ENCODE measurements at regions not wholly inside any gene's neighbourhood (a gene's known extent, or its start where the extent isn't known, plus 50 kb on each side); places are given as distances from the start of the nearest gene placed in this dataset.

DNA sequence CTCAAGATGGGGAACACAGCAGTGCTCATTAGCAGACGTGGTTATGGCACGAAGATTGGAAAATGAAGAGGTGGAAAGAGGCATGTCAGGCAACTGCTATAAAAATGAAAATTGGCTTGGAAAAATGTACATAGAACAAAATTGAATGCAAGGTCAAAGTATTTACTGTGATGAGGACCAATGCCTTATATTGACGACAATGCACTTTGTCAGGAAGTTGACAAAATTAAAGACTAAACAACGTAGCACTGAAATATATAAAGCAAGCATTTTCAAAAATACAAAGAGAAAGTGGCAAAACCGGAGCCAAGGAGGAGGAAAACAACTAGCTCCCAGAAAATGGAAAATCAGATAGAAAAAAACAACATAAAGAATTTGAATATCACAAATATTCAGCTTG lies 113.7 kb upstream of the SGCG start:
- no peaks in the 10 kb centered on the region for H3K27me3 Mint-ChIP-seq (ENCODE audit: low read depth)
- H3K4me1 Mint-ChIP-seq = peaks cover 4% of the 10 kb centered on the region

DNA sequence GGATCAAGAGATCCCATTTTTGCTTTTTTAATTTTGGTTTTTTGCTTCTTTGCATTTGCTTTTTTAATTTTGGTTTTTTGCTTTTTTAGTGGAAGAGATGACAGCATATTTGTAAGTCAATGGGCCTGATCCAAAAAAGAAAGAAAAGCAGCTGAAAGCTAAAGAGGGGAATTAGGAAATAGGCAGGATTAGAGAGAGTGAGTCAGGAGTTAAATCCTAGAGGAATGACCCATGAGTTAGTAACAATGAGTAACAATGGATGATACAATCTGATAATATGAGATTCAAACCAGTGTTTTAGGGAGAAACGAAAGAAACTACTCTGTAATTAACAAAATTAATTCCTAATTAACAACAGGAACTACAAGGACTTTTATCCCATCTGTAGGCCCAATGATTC lies 111.2 kb upstream of the SGCG start:
- TF ChIP-seq CTCF (IDR thresholded peaks at IDR 0.05; ENCODE audit: unreplicated experiment) = no peak
- H3K27ac Mint-ChIP-seq = peak overlapping the region; percentile 32
- no peak for DNase-seq (ENCODE audit: low spot score in 2 of 2, unreplicated experiment in 2 of 2)
- H3K9me3 Mint-ChIP-seq = peaks cover 20% of the 10 kb centered on the region
- H3K4me1 Mint-ChIP-seq = peaks cover 11% of the 10 kb centered on the region
- no peaks in the 10 kb centered on the region for H3K27me3 Mint-ChIP-seq (ENCODE audit: low read depth)
- H3K4me3 Mint-ChIP-seq = no peak overlapping the region
- H3K36me3 Mint-ChIP-seq = peaks cover 2% of the 10 kb centered on the region

More for the DNA sequence above, 113.7 kb upstream of the SGCG start:
- H3K4me3 Mint-ChIP-seq = no peak overlapping the region
- TF ChIP-seq CTCF (IDR thresholded peaks at IDR 0.05; ENCODE audit: unreplicated experiment) = no peak
- peaks cover 2% of the 10 kb centered on the region for H3K36me3 Mint-ChIP-seq
- no peak for DNase-seq (ENCODE audit: low spot score in 2 of 2, unreplicated experiment in 2 of 2)
- no peak overlapping the region for H3K27ac Mint-ChIP-seq
- H3K9me3 Mint-ChIP-seq = peaks cover 20% of the 10 kb centered on the region

- no peak for TF ChIP-seq CTCF (IDR thresholded peaks at IDR 0.05; ENCODE audit: unreplicated experiment)
- Mint-ChIP-seq H3K27ac (no peak overlapping the region), H3K4me3 (no peak overlapping the region), H3K27me3 (ENCODE audit: low read depth) (no peaks in the 10 kb centered on the region), H3K4me1 (peaks cover 6% of the 10 kb centered on the region), H3K36me3 (peaks cover 2% of the 10 kb centered on the region), H3K9me3 (peaks cover 20% of the 10 kb centered on the region)
- DNase-seq (ENCODE audit: low spot score in 2 of 2, unreplicated experiment in 2 of 2) = no peak
Measured at GRCh38 chr13:23074075-23074828, 106.5 kb upstream of the SGCG start.

GRCh38 chr13:23081220-23081619 lies 99.6 kb upstream of the SGCG start:
- no peaks in the 10 kb centered on the region for H3K9me3 Mint-ChIP-seq
- H3K4me1 Mint-ChIP-seq = no peaks in the 10 kb centered on the region
- no peaks in the 10 kb centered on the region for H3K27me3 Mint-ChIP-seq (ENCODE audit: low read depth)
- TF ChIP-seq CTCF (IDR thresholded peaks at IDR 0.05; ENCODE audit: unreplicated experiment) = no peak
- no peak overlapping the region for H3K27ac Mint-ChIP-seq
- no peak overlapping the region for H3K4me3 Mint-ChIP-seq
- no peak for DNase-seq (ENCODE audit: low spot score in 2 of 2, unreplicated experiment in 2 of 2)
- no peaks in the 10 kb centered on the region for H3K36me3 Mint-ChIP-seq

DNA sequence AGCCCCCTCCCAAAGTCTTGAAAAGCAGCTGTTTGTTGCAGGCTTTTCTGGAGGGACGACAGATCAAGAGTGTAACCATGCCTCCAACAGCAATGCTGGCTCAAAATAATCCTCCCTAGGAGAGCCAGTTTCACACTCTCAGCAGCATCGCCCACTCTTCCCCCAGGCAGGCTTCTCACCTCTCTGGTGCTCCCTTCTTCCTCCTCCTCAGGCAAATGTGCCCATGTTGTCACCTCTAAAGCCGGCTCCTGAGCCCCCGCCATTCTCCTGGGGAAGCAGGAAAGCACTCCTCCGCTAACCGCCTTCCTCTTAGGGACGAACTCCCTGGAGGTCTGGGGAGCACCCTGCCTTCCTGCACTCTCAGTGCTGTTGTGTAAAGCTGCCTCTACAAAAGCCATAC lies 98.9 kb upstream of the SGCG start:
- H3K4me3 Mint-ChIP-seq = no peak overlapping the region
- no peaks in the 10 kb centered on the region for H3K27me3 Mint-ChIP-seq (ENCODE audit: low read depth)
- H3K36me3 Mint-ChIP-seq = no peaks in the 10 kb centered on the region
- TF ChIP-seq CTCF (IDR thresholded peaks at IDR 0.05; ENCODE audit: unreplicated experiment) = no peak
- no peak overlapping the region for H3K27ac Mint-ChIP-seq
- H3K4me1 Mint-ChIP-seq = no peaks in the 10 kb centered on the region
- no peaks in the 10 kb centered on the region for H3K9me3 Mint-ChIP-seq
- no peak for DNase-seq (ENCODE audit: low spot score in 2 of 2, unreplicated experiment in 2 of 2)

Data from mesothelial cell of epicardium (in vitro differentiated cells).